ENCODE measurements at regions not wholly inside any gene's neighbourhood (a gene's known extent, or its start where the extent isn't known, plus 50 kb on each side); places are given as distances from the start of the nearest gene placed in this dataset.

GRCh38 chr1:30415171-30415940 is 308.0 kb downstream of the MATN1 start:
- TF ChIP-seq POLR2AphosphoS5 (IDR thresholded peaks at IDR 0.05), result no peak
- no peak for TF ChIP-seq CTCF (IDR thresholded peaks at IDR 0.05)
- no peak for TF ChIP-seq POLR2A (IDR thresholded peaks at IDR 0.05)
- TF ChIP-seq EP300 (IDR thresholded peaks at IDR 0.05), result no peak
